ENCODE measurements at regions not wholly inside any gene's neighbourhood (a gene's known extent, or its start where the extent isn't known, plus 50 kb on each side); places are given as distances from the start of the nearest gene placed in this dataset.
A peak's percentile ranks its signal among the peaks of the same experiment; 100 is the strongest.

GRCh38 chrX:110408949-110409588 lies 50.4 kb downstream of the RTL9 start:
- DNase-seq (ENCODE audit: low read depth, low spot score), result no peak

GRCh38 chrX:110409925-110410324 lies 51.3 kb downstream of the RTL9 start:
- DNase-seq (ENCODE audit: low read depth, low spot score), result peak; percentile 44

- no peak for DNase-seq (ENCODE audit: low read depth, low spot score)
These were observed 52.0 kb downstream of the RTL9 start for GRCh38 chrX:110410603-110411002.

GRCh38 chrX:110412971-110413726 lies 54.5 kb downstream of the RTL9 start:
- peak; percentile 85 for DNase-seq (ENCODE audit: low read depth, low spot score)

- no peak for DNase-seq (ENCODE audit: low read depth, low spot score)
These were observed 55.1 kb downstream of the RTL9 start for GRCh38 chrX:110413727-110414124.

GRCh38 chrX:110414273-110414672 lies 55.6 kb downstream of the RTL9 start:
- DNase-seq (ENCODE audit: low read depth, low spot score), result no peak

- peak; percentile 50 for DNase-seq (ENCODE audit: low read depth, low spot score)
These were observed 56.2 kb downstream of the RTL9 start for GRCh38 chrX:110414679-110415439.

- DNase-seq (ENCODE audit: low read depth, low spot score), result peak; percentile 69
These were observed 57.0 kb downstream of the RTL9 start for GRCh38 chrX:110415440-110416170.

GRCh38 chrX:110417128-110417527 lies 58.5 kb downstream of the RTL9 start:
- no peak for DNase-seq (ENCODE audit: low read depth, low spot score)

- peak; percentile 75 for DNase-seq (ENCODE audit: low read depth, low spot score)
These were observed 59.9 kb downstream of the RTL9 start for GRCh38 chrX:110418316-110419235.

GRCh38 chrX:110419512-110419911 lies 60.9 kb downstream of the RTL9 start:
- no peak for DNase-seq (ENCODE audit: low read depth, low spot score)

- DNase-seq (ENCODE audit: low read depth, low spot score), result no peak
These were observed 62.3 kb downstream of the RTL9 start for GRCh38 chrX:110420771-110421499.

GRCh38 chrX:110421500-110422455 lies 63.1 kb downstream of the RTL9 start:
- DNase-seq (ENCODE audit: low read depth, low spot score), result no peak

- no peak for DNase-seq (ENCODE audit: low read depth, low spot score)
These were observed 66.8 kb downstream of the RTL9 start for GRCh38 chrX:110425222-110426154.

GRCh38 chrX:110426155-110426504 lies 67.5 kb downstream of the RTL9 start:
- DNase-seq (ENCODE audit: low read depth, low spot score), result no peak

- no peak for DNase-seq (ENCODE audit: low read depth, low spot score)
These were observed 68.4 kb downstream of the RTL9 start for GRCh38 chrX:110427076-110427475.

GRCh38 chrX:110428144-110428543 lies 69.5 kb downstream of the RTL9 start:
- DNase-seq (ENCODE audit: low read depth, low spot score), result peak; percentile 58

Measured in astrocyte of the hippocampus (primary cell).